GM12864 (cell line): ENCODE measurements at regions not wholly inside any gene's neighbourhood (a gene's known extent, or its start where the extent isn't known, plus 50 kb on each side); places are given as distances from the start of the nearest gene placed in this dataset.

ENCODE experiments used
- DNase-seq: peaks from one replicate; pipeline ENCODE4 v3.0.0-alpha.2; 2011; ENCODE audit warnings: low read depth
- H3K4me3 ChIP-seq: 2 replicates; pipeline ENCODE4 v1.5.1; 2011; ENCODE audit warnings: mild to moderate bottlenecking, low read depth, low read length, control low read depth
- TF ChIP-seq, protein P1 (sequence below): IDR thresholded peaks from 2 replicates; pipeline ENCODE4 v1.5.1; 2011; ENCODE audit warnings: low read depth, mild to moderate bottlenecking, moderate library complexity, low read length, control low read depth, inconsistent platforms; ENCODE audit errors: missing control alignments

- no peak overlapping the region for H3K4me3 ChIP-seq
- no peak for DNase-seq
- TF ChIP-seq, protein P1, sequence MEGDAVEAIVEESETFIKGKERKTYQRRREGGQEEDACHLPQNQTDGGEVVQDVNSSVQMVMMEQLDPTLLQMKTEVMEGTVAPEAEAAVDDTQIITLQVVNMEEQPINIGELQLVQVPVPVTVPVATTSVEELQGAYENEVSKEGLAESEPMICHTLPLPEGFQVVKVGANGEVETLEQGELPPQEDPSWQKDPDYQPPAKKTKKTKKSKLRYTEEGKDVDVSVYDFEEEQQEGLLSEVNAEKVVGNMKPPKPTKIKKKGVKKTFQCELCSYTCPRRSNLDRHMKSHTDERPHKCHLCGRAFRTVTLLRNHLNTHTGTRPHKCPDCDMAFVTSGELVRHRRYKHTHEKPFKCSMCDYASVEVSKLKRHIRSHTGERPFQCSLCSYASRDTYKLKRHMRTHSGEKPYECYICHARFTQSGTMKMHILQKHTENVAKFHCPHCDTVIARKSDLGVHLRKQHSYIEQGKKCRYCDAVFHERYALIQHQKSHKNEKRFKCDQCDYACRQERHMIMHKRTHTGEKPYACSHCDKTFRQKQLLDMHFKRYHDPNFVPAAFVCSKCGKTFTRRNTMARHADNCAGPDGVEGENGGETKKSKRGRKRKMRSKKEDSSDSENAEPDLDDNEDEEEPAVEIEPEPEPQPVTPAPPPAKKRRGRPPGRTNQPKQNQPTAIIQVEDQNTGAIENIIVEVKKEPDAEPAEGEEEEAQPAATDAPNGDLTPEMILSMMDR: no peak
Measured at GRCh38 chr4:177770776-177771175, 328.5 kb upstream of the AGA start.

- TF ChIP-seq, protein P1: no peak
- DNase-seq: no peak
- no peak overlapping the region for H3K4me3 ChIP-seq
Measured at GRCh38 chr4:177771645-177772044, 329.4 kb upstream of the AGA start.

- H3K4me3 ChIP-seq: no peak overlapping the region
- TF ChIP-seq, protein P1: no peak
- no peak for DNase-seq
Measured at GRCh38 chr4:177778623-177779022, 336.4 kb upstream of the AGA start.

DNA sequence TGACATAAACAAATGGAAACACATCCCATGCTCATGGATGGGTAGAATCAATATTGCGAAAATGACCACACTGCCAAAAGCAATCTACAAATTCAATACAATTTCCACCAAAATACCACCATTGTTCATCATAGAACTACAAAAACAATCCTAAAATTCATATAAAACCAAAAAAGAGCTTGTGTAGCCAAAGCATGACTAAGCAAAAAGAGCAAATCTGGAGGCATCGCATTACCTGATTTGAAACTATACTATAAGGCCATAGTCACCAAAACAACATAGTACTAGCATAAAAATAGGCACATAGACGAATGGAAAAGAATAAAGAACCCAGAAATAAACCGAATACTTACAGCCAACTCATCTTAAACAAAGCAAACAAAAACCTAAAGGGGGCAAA is 342.8 kb upstream of the AGA start:
- DNase-seq: no peak
- H3K4me3 ChIP-seq: no peak overlapping the region
- TF ChIP-seq, protein P1: no peak

- TF ChIP-seq, protein P1: no peak
- no peak for DNase-seq
- H3K4me3 ChIP-seq: no peak overlapping the region
Measured at GRCh38 chr4:177789610-177790009, 347.4 kb upstream of the AGA start.

DNA sequence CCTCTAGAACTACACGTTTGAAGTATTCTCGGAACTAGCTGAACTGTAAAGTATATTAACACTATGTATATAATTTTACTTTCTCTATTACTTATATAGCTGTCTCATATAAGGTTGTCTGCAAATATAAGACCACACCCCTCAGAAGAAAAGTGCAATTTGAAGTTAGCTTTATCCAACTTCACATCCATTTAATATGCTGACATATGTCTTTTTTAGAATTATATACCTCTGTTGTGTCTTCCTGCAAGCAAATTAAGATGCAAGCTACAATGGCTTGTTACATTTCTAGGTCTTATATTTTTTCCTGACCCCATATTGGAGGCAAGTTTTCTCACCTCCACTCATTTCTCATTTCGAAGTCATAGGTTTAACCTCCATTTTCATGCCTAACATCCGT is 349.0 kb upstream of the AGA start:
- H3K4me3 ChIP-seq: no peak overlapping the region
- TF ChIP-seq, protein P1: no peak
- DNase-seq: no peak

GRCh38 chr4:177796841-177797240 is 354.6 kb upstream of the AGA start:
- TF ChIP-seq, protein P1: no peak

More at GRCh38 chr4:177796841-177797240, 354.6 kb upstream of the AGA start:
- DNase-seq: no peak
- no peak overlapping the region for H3K4me3 ChIP-seq
